Right ventricle myocardium superior (tissue), 1 donor: ENCODE measurements at regions not wholly inside any gene's neighbourhood (a gene's known extent, or its start where the extent isn't known, plus 50 kb on each side); places are given as distances from the start of the nearest gene placed in this dataset.
"Not testable (repeated sequence)": the region's sequence is repeated elsewhere in the genome, so short reads cannot be mapped to it uniquely, and the experiment has no call there.

ENCODE experiments used
- ATAC-seq: fragments of 200-7000 bp; cut with Tn5 transposase; one replicate; pipeline ENCODE4 v1.9.1; 2020; ENCODE audit warnings: mild to moderate bottlenecking; ENCODE audit not compliant: poor library complexity
- DNase-seq: peaks from one replicate; pipeline ENCODE4 v3.0.0-alpha.2; 2020
- intact Hi-C: fragments of 100-400 bp; cut with DNase I; formaldehyde crosslinking; loops from one replicate; pipeline ENCODE4 v1.11.2; 2022
- donor health status: DM: no; HTN: yes; CAD: no; lungs with severe emphysema.

DNA sequence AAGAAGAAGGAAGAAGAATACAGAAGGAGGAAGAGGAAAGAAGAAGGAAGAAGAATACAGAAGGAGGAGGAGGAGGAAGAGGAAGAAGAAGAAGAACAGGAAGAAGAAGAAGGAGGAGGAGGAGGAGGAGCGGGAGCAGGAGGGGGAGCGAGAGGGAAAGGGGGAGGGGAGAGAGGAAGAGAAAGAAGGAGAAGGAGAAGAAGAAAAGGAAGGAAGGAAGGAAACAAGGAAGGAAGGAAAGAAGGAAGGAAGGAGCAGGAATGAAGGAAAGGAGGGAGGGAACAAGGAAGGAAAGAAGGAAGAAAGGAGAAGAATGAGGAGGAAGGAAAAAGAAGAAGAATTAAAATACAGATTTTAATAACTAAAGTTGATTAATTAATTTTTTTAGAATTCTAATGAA, 82.5 kb upstream of the PTPN13 start:
- intact Hi-C loops, result no loop called here

DNA sequence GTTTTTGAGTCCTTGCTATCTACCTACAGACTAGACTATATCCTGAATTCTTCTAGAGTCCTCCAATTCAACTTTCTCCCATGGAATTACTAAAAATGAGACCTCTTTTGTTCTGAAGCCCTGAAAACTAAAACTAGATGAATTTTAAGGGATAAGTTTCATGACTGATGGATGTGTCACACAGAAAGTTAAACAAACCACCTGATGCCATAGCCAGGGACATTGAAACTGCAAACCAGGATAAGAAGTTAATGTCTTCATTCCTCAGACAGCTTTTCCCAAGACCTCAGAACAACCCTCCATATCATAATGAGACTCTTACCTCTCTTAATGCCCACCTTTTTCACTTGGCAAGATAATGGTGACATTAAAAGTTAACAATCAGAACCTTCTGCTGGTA, 81.5 kb upstream of the PTPN13 start:
- intact Hi-C loops, result no loop called here
- DNase-seq (no peak), ATAC-seq (no peak)

More for the DNA sequence above, 82.5 kb upstream of the PTPN13 start:
- DNase-seq, result no peak
- no peak for ATAC-seq

DNA sequence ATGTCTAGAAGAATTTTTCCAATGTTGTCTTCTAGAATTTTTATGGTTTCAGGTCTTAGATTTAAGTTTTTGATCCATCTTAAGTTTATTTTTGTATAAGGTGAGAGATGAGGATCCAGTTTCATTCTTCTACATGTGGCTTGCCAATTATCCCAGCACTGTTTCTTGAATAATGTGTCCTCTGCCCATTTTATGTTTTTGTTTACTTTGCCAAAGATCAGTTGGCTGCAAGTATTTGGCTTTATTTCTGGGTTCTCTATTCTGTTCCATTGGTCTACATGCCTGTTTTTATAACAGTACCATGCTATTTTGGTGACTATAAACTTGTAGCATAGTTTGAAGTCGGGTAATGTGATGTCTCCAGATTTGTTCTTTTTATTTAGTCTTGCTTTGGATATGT, 78.2 kb upstream of the PTPN13 start:
- ATAC-seq, DNase-seq, intact Hi-C loops: not testable (repeated sequence)

DNA sequence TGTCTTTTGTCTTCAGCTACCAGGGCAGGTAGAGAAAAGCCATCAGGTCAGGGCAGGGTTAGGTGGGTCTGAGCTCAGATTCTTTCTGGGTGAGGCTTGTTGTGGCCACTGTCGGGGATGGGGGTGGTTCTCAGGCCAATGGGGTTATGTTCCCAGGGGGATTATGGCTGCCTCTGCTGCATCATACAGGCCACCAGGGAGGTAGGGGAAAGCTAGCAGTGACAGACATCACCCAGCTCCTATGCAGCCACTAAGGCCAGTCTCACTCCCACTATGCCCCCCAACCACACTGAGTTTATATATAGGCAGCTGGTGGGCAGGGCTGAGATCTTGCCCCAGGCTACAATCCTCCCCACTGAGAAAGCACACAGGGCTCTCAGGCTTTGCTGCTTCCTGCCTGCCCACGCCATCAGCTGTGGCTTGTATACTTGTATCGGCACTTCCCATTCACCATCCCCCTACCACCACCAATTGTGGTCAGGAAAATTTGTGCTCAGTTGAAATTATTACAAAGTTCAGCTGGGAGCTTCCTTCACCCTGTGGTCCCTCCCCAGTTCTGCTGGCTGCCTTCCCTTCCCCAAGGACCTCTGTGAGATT, 72.6 kb upstream of the PTPN13 start:
- DNase-seq, result no peak
- no peak for ATAC-seq
- intact Hi-C loops, result no loop called here

DNA sequence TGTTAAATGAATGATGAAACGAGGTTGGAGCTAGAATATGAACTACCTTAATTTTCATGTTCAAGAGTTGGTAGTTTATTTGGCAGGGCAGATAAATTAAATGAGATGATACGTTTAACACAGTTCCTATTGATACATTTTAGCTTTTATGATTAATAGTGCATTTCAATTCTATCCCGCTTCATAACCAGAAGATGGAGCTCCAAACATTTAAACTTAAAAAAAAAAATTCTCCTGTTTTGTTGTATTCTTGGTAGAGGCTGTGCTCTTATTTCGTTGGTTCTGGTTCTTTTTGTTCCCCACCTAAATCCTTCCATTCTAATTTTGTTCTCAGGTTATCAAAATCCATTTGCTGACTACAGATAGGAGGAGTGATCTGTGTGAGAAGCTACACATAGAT, 71.8 kb upstream of the PTPN13 start:
- ATAC-seq, result no peak
- no peak for DNase-seq
- intact Hi-C loops, result no loop called here

DNA sequence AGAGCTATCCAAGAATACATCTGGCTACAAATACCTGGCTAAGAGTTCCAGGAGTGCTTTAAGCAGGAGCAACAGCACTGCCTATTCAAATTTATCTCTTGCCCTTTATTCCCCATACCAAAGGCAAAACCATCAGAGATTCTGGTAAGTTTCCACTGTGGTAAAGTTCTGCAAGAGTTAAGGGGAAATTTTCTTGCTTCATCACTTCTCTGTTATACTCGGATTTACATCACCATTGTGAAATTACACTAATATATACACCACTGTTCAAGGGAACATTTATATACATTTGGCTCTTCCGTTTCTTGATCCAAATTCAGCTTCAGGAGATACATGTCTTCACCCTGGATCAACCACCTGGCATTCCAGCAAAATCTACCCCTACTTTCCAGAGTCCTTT, 70.8 kb upstream of the PTPN13 start:
- no peak for DNase-seq
- ATAC-seq, result no peak
- intact Hi-C loops, result no loop called here

DNA sequence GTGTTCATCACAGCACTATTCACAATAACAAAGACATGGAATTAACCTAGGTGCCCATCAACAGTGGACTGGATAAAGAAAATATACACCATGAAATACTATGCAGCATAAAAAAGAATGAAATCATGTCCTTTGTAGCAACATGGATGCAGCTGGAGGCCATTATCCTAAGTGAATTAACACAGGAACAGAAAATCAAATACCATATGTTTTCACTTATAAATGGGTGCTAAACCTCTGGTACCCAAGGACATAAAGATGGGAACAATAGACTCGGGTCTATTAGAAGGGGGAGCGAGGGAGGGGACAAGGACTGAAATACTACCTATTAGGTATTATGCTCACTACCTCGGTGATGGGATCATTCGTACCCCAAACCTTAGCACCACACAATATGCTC, 66.4 kb upstream of the PTPN13 start:
- DNase-seq, intact Hi-C loops, ATAC-seq: not testable (repeated sequence)

DNA sequence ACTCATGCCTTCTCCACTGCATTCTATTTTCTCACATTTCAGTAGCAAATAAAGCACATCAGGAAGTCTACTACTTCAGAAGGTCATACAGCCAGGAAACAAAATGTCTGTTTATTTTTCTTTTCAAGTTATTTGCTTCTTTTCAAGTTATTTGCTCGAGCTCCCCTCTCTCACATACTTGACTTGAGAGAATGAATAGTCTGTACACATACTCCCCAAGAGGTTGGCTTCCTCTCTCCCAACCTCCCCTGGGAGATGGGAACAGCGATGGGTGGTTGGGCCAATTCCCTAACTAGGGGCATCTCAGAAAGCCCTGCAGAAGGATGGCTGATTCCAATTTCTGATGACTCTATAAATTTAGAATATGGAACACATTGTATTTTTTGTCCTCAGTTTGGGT, 64.7 kb upstream of the PTPN13 start:
- intact Hi-C loops, result no loop called here
- no peak for DNase-seq
- no peak for ATAC-seq

DNA sequence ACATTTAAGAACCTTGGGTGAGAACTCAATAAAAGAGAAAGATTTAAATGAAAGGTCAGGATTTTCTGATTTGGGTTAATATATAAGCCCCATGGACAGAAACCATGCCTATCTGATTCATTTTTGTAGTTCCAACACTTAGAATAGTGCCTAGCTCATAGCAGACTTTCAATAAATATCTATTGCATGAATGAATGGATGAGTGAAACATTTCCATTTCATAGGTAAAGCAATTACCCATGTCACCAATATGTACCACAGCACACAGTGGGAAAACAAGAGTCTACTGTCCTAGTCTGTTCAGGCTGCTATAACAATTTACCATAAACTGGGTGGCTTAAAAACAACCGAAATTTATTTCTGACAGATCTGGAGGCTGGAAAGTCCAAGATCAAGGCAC, 63.9 kb upstream of the PTPN13 start:
- intact Hi-C loops, result no loop called here
- DNase-seq, result no peak
- no peak for ATAC-seq

DNA sequence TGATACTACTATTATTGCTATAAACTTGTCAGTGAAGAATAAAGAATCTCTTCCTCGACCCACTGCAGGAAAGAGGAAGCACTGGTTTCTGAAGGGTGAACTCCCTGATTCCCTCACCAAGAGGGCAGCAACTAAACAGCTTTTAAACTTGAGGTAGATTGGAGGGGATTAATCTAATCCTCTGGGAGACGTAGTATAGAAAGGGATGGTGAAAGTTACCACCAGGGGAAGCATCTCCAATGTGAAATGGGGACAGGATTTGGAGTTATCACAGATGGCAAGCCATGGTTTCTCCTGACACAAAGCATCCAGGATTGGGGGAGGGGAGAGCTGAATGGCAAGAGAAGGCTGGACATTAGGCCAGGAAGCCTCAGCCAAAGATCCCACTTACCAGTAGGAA, 62.7 kb upstream of the PTPN13 start:
- DNase-seq (no peak), ATAC-seq (no peak)
- intact Hi-C loops, result no loop called here

DNA sequence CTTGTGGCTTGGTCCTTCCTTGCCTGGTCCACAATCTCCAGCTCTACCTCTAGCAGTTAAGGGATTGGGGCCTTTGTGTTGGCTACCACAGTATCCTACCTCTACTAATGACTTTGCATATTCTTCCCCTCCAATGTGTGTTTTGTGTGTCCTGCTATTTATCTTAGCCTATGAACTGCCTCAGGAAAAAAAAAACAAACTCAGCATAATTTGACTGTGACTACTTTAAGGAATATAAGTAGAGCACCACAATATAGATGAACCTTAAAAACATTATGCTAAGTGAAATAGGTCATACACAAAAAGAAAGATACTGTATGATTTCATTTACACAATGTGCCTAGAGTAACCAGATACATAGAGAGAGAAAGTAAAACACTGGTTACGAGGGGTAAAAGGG, 61.3 kb upstream of the PTPN13 start:
- DNase-seq, result no peak
- ATAC-seq, result no peak
- intact Hi-C loops, result no loop called here

DNA sequence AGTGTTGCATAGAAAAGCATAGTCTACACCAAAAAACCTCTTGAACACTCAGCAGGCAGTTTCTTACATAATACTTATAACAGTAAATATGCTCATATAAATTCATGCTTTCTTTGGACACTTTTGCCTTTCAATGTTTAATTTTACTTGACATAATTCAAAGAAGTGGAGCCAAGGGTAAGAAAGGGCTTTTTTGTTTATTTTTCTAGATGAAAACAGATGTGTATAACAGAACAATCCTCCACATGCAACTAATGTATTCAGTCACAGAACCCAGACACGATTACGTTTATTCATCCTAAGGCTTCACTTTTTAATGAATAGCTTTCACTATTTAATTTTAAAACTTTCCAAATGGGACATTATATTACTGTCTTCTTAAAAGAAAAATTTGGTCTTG, 58.0 kb upstream of the PTPN13 start:
- DNase-seq (no peak), ATAC-seq (no peak)
- intact Hi-C loops, result no loop called here

DNA sequence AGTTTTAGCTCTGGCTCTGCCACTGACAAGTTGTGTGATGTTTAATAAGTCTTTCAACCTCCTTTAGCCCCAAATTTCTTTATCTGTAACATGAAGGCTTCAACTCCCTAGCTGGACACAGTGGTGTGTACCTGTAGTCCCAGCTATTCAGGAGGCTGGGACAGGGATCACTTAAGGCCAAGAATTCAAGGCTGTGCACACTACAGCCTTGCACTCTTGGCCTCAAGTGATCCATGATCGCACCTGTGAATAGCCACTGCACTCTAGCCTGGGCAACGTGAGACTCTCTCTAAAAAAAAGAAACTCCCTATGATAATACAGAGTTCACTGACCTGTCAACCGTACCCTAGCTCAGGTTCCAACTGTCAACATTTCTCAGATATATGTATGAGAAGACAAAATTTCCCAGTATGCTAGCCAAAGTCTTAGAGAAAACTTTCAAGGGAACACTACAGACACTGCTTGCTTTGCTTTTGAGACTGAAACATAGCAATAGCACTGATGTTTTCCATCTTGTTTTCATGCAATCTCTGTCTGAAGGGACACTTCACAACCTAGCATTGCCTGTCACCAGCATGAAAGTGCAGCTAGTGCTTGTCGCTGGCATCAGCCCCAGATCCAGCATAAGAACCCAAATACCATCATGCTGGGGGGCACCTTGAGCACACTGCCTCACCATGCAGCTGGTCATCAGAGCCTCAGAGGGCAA, 51.6 kb upstream of the PTPN13 start:
- DNase-seq (no peak), ATAC-seq (peak; percentile 31)
- intact Hi-C loops, result no loop called here

DNA sequence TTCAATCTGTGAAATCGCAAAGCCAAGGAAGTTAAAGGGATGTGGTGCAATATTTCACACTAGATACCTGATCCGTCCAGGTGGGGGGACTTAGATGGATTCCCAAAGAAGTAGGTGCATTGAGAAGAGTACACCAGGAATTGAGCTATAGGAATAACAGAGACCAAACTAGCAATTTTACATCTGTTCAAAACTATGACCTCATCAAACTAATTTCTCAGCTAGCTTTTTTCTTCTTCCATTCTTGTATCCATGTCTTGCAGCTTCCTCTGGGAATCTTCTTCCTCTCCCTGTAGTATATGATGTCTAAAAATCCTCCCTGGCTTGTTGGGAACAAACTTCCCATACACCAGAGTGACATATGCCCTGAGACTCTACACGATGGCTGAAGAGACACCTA, 51.0 kb upstream of the PTPN13 start:
- DNase-seq (no peak), ATAC-seq (no peak)
- intact Hi-C loops, result no loop called here

DNA sequence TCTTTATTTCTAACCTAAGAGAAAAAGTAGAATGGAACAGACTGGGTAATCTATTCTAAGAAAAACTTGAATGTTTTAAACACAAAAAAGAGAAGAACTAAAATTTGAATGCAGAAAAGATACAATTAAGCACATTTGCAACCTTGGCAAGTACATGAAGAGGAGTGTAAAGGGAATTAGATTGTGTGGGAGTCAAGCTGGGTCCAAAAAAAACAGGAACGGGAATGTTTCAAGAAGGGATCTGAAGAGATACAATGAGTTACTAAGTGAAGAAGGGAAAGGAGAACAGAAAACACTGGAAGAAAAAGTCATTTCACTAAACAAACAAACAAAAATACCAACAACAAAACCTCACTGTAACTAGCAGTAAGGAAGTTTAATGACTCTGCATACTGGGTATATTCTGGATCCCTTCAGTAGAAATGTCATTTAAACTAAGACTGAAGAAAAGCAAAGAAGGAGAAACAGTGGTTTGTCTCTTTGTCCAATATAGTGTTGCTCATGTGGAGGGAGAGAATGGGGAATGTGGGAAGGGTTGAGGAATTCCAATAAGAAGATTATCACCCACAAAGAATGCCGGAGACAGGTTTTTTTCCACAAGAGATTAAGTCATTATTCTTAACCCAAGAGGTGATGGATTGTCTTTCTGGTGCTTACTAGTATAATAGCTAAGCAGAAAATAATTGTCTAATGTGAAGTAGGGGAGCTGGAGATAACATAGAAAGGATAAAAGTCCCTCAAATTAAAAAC, 50.4 kb upstream of the PTPN13 start:
- intact Hi-C loops, result no loop called here
- ATAC-seq (peak; percentile 46), DNase-seq (no peak)

DNA sequence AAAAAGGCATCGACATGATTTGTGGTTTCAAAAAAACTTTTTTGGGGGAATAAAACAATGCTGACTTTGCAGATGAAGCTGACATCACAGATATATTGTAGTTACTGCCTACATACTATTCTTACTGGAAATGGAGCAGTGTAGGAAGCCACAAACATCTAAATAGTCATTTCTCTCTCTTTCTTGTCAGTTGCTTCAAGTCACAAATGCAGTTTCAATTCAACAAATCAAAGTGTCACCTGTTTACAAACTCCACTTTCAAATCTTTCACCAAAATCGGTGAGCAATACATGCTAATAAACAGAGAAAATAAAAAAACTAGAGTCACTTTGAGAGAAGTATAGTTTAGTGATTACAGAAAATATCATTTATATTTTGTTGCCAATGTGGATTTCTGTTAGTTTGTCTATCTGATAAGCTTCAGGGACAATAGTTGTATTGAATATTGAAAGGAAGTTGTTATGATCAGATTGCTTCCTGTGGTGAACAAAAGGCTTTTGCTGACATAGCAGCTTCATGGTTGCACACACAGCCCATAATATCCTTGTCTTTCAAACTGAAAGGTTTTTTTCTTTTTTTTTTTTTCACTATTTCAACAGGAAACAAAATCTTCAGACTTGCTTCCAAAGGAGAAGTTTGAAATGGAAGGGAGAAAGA, 49.7 kb upstream of the PTPN13 start:
- ATAC-seq (no peak), DNase-seq (no peak)
- intact Hi-C loops, result no loop called here
